HG02943 (cell line): ENCODE measurements at regions not wholly inside any gene's neighbourhood (a gene's known extent, or its start where the extent isn't known, plus 50 kb on each side); places are given as distances from the start of the nearest gene placed in this dataset.

ENCODE experiments used
- ATAC-seq: cut with Tn5 transposase; IDR thresholded peaks from one replicate; pipeline ENCODE4 v1.9.1; 2021; ENCODE audit warnings: mild to moderate bottlenecking, low read depth, moderate library complexity; ENCODE audit not compliant: unreplicated experiment

GRCh38 chr1:38114241-38115026, 67.8 kb upstream of the POU3F1 start:
- no peak for ATAC-seq

- no peak for ATAC-seq
Observed at GRCh38 chr1:38113159-38113666, 66.6 kb upstream of the POU3F1 start.

GRCh38 chr1:38111589-38111988, 65.0 kb upstream of the POU3F1 start:
- ATAC-seq: no peak

- no peak for ATAC-seq
Observed at GRCh38 chr1:38105267-38105666, 58.7 kb upstream of the POU3F1 start.

- ATAC-seq: no peak
Observed at GRCh38 chr1:38102636-38103035, 56.0 kb upstream of the POU3F1 start.

- ATAC-seq: no peak
Observed at GRCh38 chr1:38101037-38101785, 54.6 kb upstream of the POU3F1 start.

GRCh38 chr1:38098101-38098847, 51.7 kb upstream of the POU3F1 start:
- no peak for ATAC-seq

- ATAC-seq: no peak
Observed at GRCh38 chr1:38097284-38097898, 50.8 kb upstream of the POU3F1 start.
